Retinal pigment epithelial cell (primary cell): ENCODE measurements at regions not wholly inside any gene's neighbourhood (a gene's known extent, or its start where the extent isn't known, plus 50 kb on each side); places are given as distances from the start of the nearest gene placed in this dataset.

Source experiments
- DNase-seq: peaks from one replicate; pipeline ENCODE4 v3.0.0-alpha.2; 2010; ENCODE audit warnings: low read depth
- H3K4me3 ChIP-seq: 2 replicates; pipeline ENCODE4 v1.5.1; 2011; ENCODE audit warnings: mild to moderate bottlenecking, low read length, control low read depth, moderate library complexity
- TF ChIP-seq, protein P1 (sequence below): conservative IDR thresholded peaks from 2 replicates; pipeline ENCODE4 v1.5.1; 2011; ENCODE audit warnings: low read depth, low read length, control low read depth, inconsistent platforms

DNA sequence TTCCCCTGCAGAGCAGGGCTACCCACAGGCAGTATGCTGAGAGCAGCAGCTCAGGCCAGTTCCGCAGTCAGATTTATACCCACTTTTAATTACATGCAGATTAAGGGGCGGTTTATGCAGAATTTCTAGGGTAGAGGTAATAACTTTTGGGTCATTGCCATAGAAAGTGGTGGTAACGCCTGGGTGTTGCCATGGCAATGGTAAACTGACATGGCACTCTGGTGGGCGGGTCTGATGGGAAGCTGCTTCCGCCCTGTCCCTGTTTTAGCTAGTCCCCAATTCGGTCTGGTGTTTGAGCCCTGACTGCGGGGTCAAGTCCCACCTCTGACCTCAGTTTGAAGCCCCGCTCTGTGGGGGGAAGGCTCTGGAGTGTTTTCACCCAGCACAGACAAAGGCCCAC is 141.1 kb upstream of the VSTM2B start:
- TF ChIP-seq, protein P1, sequence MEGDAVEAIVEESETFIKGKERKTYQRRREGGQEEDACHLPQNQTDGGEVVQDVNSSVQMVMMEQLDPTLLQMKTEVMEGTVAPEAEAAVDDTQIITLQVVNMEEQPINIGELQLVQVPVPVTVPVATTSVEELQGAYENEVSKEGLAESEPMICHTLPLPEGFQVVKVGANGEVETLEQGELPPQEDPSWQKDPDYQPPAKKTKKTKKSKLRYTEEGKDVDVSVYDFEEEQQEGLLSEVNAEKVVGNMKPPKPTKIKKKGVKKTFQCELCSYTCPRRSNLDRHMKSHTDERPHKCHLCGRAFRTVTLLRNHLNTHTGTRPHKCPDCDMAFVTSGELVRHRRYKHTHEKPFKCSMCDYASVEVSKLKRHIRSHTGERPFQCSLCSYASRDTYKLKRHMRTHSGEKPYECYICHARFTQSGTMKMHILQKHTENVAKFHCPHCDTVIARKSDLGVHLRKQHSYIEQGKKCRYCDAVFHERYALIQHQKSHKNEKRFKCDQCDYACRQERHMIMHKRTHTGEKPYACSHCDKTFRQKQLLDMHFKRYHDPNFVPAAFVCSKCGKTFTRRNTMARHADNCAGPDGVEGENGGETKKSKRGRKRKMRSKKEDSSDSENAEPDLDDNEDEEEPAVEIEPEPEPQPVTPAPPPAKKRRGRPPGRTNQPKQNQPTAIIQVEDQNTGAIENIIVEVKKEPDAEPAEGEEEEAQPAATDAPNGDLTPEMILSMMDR = no peak
- DNase-seq = no peak
- H3K4me3 ChIP-seq = no peak overlapping the region

DNA sequence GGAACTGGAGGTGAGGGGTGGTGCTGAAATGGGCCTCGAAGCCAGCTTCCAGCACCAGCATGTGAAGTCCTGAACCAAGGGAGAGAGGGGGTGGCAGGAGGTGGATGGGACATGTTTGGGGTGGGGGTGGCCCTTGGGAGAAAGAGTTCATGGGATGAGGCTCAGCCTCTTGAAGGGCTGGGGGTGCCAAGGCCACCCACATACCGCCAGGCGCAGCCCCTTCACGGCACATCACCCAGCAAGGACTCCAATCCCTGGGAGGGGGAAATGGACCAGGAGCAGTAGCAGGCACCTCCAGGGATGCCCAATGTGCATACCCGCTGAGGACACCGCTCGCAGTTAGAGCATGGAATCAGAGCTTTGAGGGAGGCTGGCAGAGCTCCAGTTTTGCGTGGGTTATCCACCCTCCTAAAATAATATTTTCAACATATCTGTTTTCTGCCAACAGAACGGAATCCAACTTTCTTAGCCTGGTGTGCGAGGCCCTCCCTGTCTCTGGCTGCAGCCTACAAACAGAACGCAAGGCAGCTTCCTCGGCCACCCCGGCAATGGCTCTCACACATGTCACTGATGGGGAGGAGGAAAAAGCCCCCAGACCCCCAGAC is 140.5 kb upstream of the VSTM2B start:
- no peak overlapping the region for H3K4me3 ChIP-seq
- DNase-seq = no peak
- TF ChIP-seq, protein P1 = no peak

DNA sequence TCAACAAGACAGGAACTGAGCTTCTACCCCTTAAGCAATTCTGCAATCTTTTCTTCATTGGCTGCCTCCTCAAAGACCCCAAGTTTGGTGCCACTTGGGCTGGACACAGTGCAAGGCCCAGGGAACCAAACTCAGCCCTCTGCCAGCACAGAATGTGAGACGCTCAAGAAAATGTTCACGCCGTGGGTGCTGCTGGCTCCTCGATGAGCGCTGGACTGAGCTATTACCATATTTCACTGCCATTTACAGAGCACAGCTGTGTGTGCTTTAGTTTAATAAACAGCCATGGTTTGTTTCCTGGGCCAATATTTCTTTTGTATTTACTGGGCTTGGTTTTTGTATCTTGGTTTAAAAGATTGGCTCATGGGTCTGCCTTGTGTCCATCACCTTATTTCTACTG is 138.8 kb upstream of the VSTM2B start:
- no peak for DNase-seq
- TF ChIP-seq, protein P1 = no peak
- H3K4me3 ChIP-seq = no peak overlapping the region

DNA sequence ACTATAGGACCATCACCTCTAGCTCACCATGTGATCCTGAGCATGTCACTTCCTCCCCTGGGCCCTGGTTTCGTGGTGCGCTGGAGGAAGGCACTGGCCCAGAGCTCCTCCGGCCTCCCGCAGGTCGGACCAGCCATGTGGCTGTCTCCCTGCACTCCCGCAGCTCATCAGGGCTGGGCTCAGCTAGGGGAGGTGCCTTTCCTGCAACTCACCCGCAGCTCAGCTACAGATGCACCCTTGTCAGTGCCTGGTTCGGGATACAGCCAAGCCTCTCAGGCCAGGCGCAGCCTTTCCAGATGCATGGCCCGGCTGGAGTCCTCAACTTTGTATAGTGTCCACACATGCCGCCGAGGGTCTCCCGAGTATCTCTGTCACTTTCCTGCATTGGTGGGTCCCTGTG is 138.2 kb upstream of the VSTM2B start:
- DNase-seq = no peak
- TF ChIP-seq, protein P1 = no peak
- no peak overlapping the region for H3K4me3 ChIP-seq

DNA sequence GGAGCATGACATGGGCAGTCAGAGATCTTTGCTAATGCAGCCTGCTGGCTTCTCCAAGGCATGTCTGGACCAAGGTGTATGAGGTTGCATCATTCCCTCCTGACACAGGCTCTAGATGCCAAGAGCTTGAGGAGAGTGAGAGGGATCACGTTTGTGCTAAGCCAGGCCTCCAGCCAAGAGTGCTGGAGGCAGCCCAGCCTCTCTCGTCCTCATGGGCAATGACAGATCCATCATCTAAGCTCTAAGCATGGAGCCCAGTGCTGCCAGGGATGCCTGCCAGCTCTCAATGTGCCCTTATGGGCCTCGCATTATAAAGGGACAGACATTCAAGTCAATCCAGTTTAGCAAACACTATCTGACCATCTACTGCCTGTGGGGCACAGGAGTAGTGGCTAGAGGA is 136.3 kb upstream of the VSTM2B start:
- no peak overlapping the region for H3K4me3 ChIP-seq
- DNase-seq = no peak
- TF ChIP-seq, protein P1 = no peak

DNA sequence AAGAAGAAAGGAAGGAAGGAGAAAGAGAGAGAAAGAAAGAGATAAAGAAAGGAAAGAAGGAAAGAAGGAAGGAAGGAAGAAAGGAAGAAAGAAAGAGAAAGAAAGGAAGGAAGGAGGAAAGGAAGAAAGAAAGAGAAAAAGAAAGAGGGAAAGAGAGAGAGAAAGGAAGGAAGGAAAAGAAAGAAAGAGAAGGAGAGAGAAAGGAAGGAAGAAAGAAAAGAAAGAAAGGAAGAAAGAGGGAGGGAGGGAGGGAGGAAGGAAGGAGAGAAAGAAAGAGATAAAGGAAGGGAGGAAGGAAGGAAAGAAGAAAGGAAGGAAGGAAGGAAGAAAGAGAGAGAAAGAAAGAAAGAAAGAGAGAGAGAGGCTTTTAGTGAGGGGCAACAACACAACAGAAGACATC is 135.1 kb upstream of the VSTM2B start:
- TF ChIP-seq, protein P1 = no peak
- H3K4me3 ChIP-seq = no peak overlapping the region
- no peak for DNase-seq

DNA sequence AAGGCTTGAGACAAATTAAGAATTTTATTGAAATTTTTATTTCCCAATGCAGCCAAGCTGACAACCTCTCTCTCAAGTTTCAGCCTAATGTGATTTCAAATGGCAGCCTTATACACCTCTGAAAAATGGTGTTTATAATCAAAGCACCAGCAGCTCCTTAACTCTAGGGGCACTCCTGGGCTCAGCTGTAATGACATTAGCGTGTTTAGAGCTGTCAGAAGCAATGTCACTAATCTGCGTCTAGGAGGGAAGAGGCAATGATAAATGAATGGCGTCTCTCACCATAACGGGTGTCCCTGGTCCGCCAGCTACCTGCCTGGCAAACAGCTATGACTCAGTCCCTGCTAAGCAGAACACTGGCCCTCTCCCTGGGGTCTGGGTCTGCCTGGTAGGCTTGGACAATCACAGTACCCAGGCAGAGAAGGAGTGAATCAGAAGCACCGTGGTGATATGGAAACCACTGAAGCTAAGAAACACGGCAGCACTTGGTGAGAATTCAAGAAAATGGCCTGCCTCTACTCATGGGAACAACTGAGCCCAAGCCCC is 131.8 kb upstream of the VSTM2B start:
- H3K4me3 ChIP-seq = no peak overlapping the region
- TF ChIP-seq, protein P1 = no peak
- no peak for DNase-seq
